Skin epidermis (tissue), 12 donors: ENCODE measurements at regions not wholly inside any gene's neighbourhood (a gene's known extent, or its start where the extent isn't known, plus 50 kb on each side); places are given as distances from the start of the nearest gene placed in this dataset.
A peak's percentile ranks its signal among the peaks of the same experiment; 100 is the strongest.

ENCODE experiments used
- H3K27ac ChIP-seq, 21 experiments: fragments of 200-600 bp; sonication (generic) in 11 of 21; one replicate each; pipeline ENCODE4 v1.5.0; 2020; ENCODE audit warnings: mild to moderate bottlenecking in 3 of 21, inconsistent platforms in 2 of 21, moderate library complexity in 2 of 21
- H3K4me3 ChIP-seq, 7 experiments: fragments of 200-600 bp; sonication (generic) in 2 of 7; one replicate each; pipeline ENCODE4 v1.5.0; 2020; ENCODE audit warnings: inconsistent platforms in 2 of 7, mild to moderate bottlenecking in 2 of 7, moderate library complexity in 1 of 7

GRCh38 chr3:188940573-188940932 is 231.2 kb upstream of the TPRG1 start:
- H3K4me3 ChIP-seq = no peak overlapping the region
- H3K27ac ChIP-seq = peak overlapping the region in 4 of 21 experiments; percentile 7 to 64 (median 40)

DNA sequence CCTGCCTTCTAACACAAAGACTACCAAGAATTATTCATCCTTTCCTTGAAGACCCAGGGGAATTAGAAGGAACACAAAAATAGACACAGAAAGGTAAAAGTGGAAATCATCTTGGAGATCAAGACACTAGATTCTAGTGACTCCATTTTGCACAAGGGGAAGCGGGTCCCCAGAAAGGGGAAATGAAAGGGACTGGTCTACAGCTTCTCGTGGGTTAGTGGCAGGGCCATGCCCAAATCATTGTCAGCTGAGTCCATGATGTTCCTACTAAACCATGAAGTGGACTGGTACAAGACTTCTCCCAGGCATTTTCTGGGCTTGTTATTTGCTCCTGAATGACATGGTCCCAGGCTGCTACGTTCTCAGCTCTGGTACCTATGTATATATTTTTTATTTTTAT is 230.7 kb upstream of the TPRG1 start:
- peak overlapping the region in 9 of 21 experiments; percentile 7 to 65 (median 49) for H3K27ac ChIP-seq

GRCh38 chr3:188942191-188942590 is 229.6 kb upstream of the TPRG1 start:
- H3K27ac ChIP-seq = peak overlapping the region in 1 of 21 experiments; percentile 49
- H3K4me3 ChIP-seq = no peak overlapping the region

More for the DNA sequence above, 230.7 kb upstream of the TPRG1 start:
- no peak overlapping the region for H3K4me3 ChIP-seq

GRCh38 chr3:188943591-188943990 is 228.2 kb upstream of the TPRG1 start:
- H3K4me3 ChIP-seq = no peak overlapping the region
- peak overlapping the region in 8 of 21 experiments; percentile 14 to 61 (median 38) for H3K27ac ChIP-seq

- Histone ChIP-seq H3K27ac (peak overlapping the region in 8 of 21 experiments; percentile 14 to 61 (median 45)), H3K4me3 (no peak overlapping the region)
These were observed 227.7 kb upstream of the TPRG1 start for GRCh38 chr3:188944108-188944507.

- Histone ChIP-seq H3K4me3 (peak overlapping the region; percentile 13 to 36 (median 22)), H3K27ac (peak overlapping the region in 20 of 21 experiments; percentile 51 to 95 (median 83))
These were observed 225.2 kb upstream of the TPRG1 start for GRCh38 chr3:188946351-188947240.

GRCh38 chr3:188947401-188948280 is 224.1 kb upstream of the TPRG1 start:
- Histone ChIP-seq H3K4me3 (peak overlapping the region; percentile 13 to 36 (median 22)), H3K27ac (peak overlapping the region; percentile 51 to 95 (median 83))

GRCh38 chr3:188948281-188948996 is 223.3 kb upstream of the TPRG1 start:
- Histone ChIP-seq H3K4me3 (peak overlapping the region in 5 of 7 experiments; percentile 8 to 29 (median 17)), H3K27ac (peak overlapping the region; percentile 51 to 95 (median 83))

GRCh38 chr3:188948997-188949389 is 222.8 kb upstream of the TPRG1 start:
- H3K27ac ChIP-seq = peak overlapping the region in 20 of 21 experiments; percentile 51 to 95 (median 84)
- H3K4me3 ChIP-seq = no peak overlapping the region

DNA sequence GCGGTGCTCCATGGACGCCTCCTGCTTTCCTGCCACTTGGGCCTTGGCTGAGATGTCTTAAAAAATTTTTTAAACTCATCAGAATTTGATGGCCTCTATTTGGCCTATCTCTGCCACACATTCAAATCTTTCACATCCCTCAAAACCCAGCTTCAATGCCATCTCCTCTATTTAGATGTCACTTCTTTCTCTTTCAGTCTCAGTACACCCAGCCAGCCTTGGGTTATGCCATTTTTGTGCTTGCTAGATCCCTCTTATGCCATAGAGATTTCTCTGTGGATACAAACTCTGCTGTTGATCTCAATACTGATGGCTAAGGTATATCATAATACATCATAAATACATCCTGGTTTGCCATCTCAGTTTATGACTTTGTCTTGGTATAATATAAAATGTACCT is 222.3 kb upstream of the TPRG1 start:
- H3K4me3 ChIP-seq = no peak overlapping the region
- peak overlapping the region in 17 of 21 experiments; percentile 51 to 95 (median 85) for H3K27ac ChIP-seq

DNA sequence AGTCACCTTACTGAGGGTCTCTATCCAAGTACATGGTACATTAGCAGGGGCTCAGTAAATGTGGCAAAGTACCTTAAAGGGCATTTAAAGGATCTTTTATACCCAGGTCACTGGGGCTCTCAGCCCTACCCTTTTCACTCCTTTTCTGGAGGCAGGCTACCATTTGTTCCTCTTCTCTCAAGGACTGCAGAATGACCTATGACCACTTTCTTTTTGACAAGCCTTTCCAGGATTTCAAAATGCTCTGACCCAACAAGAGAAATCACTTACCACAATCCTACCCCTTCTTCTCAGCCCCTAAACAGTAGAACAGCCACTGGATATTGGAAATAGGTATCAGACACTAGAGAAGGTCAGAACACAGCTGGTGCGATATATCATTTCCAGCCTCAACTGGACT is 221.8 kb upstream of the TPRG1 start:
- no peak overlapping the region for H3K4me3 ChIP-seq
- peak overlapping the region in 13 of 21 experiments; percentile 1 to 95 (median 76) for H3K27ac ChIP-seq

DNA sequence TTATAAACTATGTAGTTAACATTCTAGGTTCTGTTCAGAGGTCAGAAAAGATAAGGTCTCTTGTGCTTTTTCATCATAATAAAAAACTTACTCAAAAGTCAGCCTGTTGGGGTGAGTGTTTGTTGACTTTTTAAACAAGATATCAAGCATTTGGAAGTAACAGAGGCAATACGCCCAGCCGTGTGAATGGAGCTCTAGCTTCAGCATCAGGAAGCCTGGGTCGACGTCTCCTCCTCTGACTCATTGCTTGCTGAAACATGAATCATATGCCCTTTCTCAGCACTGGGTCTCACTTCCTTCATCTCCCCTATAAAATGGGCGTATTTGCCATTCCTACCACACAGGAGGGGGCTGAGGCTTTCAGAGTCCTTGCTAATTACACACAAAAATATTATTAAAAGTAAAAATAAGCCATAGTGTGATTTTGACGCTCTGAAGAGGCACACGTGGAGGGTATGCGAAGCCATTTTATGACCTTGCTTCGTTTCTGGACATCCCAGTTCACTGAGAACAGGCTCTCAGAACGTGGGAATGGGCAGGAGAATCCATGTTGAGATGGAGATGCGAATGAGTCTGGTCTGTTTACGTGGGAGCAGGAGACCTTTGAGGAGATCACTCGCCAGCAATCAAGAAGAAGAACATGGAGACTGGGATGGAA is 220.8 kb upstream of the TPRG1 start:
- peak overlapping the region in 15 of 21 experiments; percentile 1 to 95 (median 63) for H3K27ac ChIP-seq
- no peak overlapping the region for H3K4me3 ChIP-seq

GRCh38 chr3:188951734-188952133 is 220.0 kb upstream of the TPRG1 start:
- Histone ChIP-seq H3K27ac (peak overlapping the region in 12 of 21 experiments; percentile 2 to 95 (median 64)), H3K4me3 (no peak overlapping the region)

GRCh38 chr3:188954590-188955208 is 217.1 kb upstream of the TPRG1 start:
- Histone ChIP-seq H3K4me3 (no peak overlapping the region), H3K27ac (peak overlapping the region in 1 of 21 experiments; percentile 26)

DNA sequence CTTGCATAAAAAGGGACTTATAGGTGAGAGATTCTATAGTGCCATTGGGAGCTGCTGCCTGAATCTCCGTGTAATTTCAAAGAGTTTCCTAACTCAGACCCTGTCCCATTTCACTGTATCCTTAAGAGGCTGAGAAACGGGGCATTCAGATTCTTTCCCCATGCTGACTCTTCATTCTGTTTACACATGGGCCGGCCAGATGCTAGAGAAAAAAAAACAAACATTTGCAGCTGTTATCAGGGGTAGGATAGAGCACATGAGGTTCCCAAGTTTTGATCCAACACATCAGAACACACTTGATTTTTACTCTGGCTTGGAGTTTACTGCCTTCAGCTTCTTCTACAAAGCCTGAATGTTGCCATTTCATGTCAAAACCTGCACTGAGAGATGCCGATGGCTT is 215.9 kb upstream of the TPRG1 start:
- Histone ChIP-seq H3K27ac (peak overlapping the region in 3 of 21 experiments; percentile 4 to 33 (median 17)), H3K4me3 (no peak overlapping the region)

DNA sequence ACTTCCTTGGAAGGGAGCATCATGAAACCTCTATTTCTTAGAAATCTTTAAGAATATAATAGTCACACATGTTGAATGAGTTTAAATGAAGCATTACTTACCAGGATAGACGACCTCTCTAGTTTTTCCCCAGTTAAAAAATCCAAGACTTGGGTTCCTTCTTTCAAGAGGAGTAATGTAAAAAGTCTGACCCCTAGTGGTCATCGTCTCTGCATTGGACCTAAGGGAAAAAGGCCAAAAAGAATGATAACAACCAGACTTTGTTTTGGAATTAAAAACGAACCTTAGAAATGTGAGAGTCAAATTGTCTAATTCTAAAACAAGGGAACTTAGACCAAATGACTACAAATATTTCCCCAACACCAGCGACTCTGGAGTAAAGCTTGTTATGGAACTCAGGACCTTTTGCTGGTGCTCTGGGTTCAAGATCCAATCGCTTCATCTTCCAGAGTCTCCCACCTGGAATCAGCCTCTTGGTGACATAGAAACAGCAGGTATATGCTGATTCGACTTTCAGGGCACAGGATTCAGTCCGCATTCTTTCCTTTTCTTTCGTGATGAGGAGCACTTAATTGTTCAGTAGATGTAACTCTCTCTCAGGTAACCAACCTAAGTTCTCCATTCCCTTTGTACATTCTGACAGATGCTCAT is 214.8 kb upstream of the TPRG1 start:
- H3K27ac ChIP-seq = no peak overlapping the region
- no peak overlapping the region for H3K4me3 ChIP-seq

DNA sequence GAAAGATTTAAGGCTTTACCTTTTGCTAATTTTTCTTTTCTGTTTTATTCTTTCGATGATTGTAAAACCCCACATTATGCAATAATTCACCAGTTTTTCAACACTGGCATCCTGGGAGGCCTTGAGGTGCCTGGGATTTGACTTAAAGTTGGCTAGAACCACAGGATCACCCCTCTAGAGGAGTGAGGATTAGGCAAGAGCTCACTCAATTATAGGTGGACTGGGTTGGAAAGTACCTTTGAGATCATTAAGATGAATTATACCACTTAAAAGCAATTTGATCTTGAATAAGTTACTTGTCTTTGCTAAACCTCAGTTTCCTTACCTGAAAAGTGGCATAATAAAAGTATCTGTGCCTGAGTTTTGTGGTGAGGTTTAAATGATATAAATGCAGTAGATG is 212.8 kb upstream of the TPRG1 start:
- H3K4me3 ChIP-seq = no peak overlapping the region
- H3K27ac ChIP-seq = no peak overlapping the region
